SKM-1 (cell line): ENCODE measurements at regions not wholly inside any gene's neighbourhood (a gene's known extent, or its start where the extent isn't known, plus 50 kb on each side); places are given as distances from the start of the nearest gene placed in this dataset.

Experiments used
- DNase-seq: peaks from one replicate; lab custom pipeline; 2025; ENCODE audit not compliant: unreplicated experiment; lab: John Stamatoyannopoulos, UW

- no peak for DNase-seq
Observed at GRCh38 chr7:118671149-118671548, 446.6 kb downstream of the ANKRD7 start.

- no peak for DNase-seq
Observed at GRCh38 chr7:118684796-118685195, 460.3 kb downstream of the ANKRD7 start.

GRCh38 chr7:118689403-118689802, 464.9 kb downstream of the ANKRD7 start:
- no peak for DNase-seq

GRCh38 chr7:118696879-118697278, 472.4 kb downstream of the ANKRD7 start:
- no peak for DNase-seq

- DNase-seq = no peak
Observed at GRCh38 chr7:118699222-118699621, 474.7 kb downstream of the ANKRD7 start.

GRCh38 chr7:118708741-118709140, 484.2 kb downstream of the ANKRD7 start:
- no peak for DNase-seq

GRCh38 chr7:118711688-118712087, 487.2 kb downstream of the ANKRD7 start:
- no peak for DNase-seq

- no peak for DNase-seq
Observed at GRCh38 chr7:118713039-118713438, 488.5 kb downstream of the ANKRD7 start.

- no peak for DNase-seq
Observed at GRCh38 chr7:118720632-118721031, 496.1 kb downstream of the ANKRD7 start.

GRCh38 chr7:118731854-118732253, 507.4 kb downstream of the ANKRD7 start:
- no peak for DNase-seq

- no peak for DNase-seq
Observed at GRCh38 chr7:118734541-118734940, 510.0 kb downstream of the ANKRD7 start.

- no peak for DNase-seq
Observed at GRCh38 chr7:118735441-118735840, 510.9 kb downstream of the ANKRD7 start.

- DNase-seq = no peak
Observed at GRCh38 chr7:118737935-118738334, 513.4 kb downstream of the ANKRD7 start.

- DNase-seq = no peak
Observed at GRCh38 chr7:118745927-118746326, 521.4 kb downstream of the ANKRD7 start.

GRCh38 chr7:118747473-118747872, 523.0 kb downstream of the ANKRD7 start:
- no peak for DNase-seq

- DNase-seq = no peak
Observed at GRCh38 chr7:118753479-118753878, 529.0 kb downstream of the ANKRD7 start.

GRCh38 chr7:118754608-118755007, 530.1 kb downstream of the ANKRD7 start:
- no peak for DNase-seq

- no peak for DNase-seq
Observed at GRCh38 chr7:118755067-118755625, 530.6 kb downstream of the ANKRD7 start.

GRCh38 chr7:118757066-118757465, 532.6 kb downstream of the ANKRD7 start:
- no peak for DNase-seq

GRCh38 chr7:118758582-118758981, 534.1 kb downstream of the ANKRD7 start:
- DNase-seq = no peak

- DNase-seq = no peak
Observed at GRCh38 chr7:118759921-118760320, 535.4 kb downstream of the ANKRD7 start.

GRCh38 chr7:118762451-118762850, 537.9 kb downstream of the ANKRD7 start:
- no peak for DNase-seq

GRCh38 chr7:118764221-118764620, 539.7 kb downstream of the ANKRD7 start:
- no peak for DNase-seq

GRCh38 chr7:118771672-118772071, 547.2 kb downstream of the ANKRD7 start:
- DNase-seq = no peak
